Lower leg skin (tissue), 3 donors: ENCODE measurements at regions not wholly inside any gene's neighbourhood (a gene's known extent, or its start where the extent isn't known, plus 50 kb on each side); places are given as distances from the start of the nearest gene placed in this dataset.

ENCODE experiments used
- POLR2A ChIP-seq, 2 donors: fragments of 450-650 bp; IDR thresholded peaks; one replicate each; pipeline ENCODE4 v1.6.1; 2016 to 2017; ENCODE audit warnings: antibody characterized with exemption in 2 of 2, mild to moderate bottlenecking in 1 of 2, moderate library complexity in 1 of 2
- TF ChIP-seq, protein P1 (sequence below), 3 donors: fragments of 450-650 bp; IDR thresholded peaks; one replicate each; pipeline ENCODE4 v1.5.1; 2016; ENCODE audit warnings: antibody characterized with exemption in 3 of 3, mild to moderate bottlenecking in 3 of 3, moderate library complexity in 2 of 3

DNA sequence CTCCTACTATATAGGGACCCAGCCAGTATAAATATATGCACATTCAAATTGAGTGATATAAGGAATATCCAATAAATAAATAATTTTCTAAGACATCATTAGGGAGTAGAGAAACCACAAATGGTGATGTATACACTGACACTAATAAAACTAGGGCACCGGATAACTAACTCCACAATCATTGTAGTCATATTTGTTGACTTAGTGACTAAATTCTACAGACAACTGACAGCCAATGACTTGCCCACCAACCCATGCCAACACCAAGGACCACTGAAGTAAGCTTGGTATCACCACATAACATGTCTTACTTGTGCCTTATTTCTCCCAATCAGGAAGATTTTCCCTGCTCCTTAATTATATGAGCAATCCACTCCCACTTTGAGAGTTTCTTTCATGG, 139.6 kb upstream of the TRPC6 start:
- TF ChIP-seq, protein P1, sequence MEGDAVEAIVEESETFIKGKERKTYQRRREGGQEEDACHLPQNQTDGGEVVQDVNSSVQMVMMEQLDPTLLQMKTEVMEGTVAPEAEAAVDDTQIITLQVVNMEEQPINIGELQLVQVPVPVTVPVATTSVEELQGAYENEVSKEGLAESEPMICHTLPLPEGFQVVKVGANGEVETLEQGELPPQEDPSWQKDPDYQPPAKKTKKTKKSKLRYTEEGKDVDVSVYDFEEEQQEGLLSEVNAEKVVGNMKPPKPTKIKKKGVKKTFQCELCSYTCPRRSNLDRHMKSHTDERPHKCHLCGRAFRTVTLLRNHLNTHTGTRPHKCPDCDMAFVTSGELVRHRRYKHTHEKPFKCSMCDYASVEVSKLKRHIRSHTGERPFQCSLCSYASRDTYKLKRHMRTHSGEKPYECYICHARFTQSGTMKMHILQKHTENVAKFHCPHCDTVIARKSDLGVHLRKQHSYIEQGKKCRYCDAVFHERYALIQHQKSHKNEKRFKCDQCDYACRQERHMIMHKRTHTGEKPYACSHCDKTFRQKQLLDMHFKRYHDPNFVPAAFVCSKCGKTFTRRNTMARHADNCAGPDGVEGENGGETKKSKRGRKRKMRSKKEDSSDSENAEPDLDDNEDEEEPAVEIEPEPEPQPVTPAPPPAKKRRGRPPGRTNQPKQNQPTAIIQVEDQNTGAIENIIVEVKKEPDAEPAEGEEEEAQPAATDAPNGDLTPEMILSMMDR (IDR thresholded peaks at IDR 0.05) = no peak
- TF ChIP-seq POLR2A (IDR thresholded peaks at IDR 0.05) = no peak
